PFSK-1 (cell line): ENCODE measurements at regions not wholly inside any gene's neighbourhood (a gene's known extent, or its start where the extent isn't known, plus 50 kb on each side); places are given as distances from the start of the nearest gene placed in this dataset.

Source experiments
- FOXP2 ChIP-seq: optimal IDR thresholded peaks from 2 replicates; pipeline ENCODE3; 2011; ENCODE audit warnings: borderline replicate concordance, control low read depth, inconsistent platforms; ENCODE audit not compliant: insufficient read depth; ENCODE audit errors: extremely low read length, extremely low read depth
- POLR2AphosphoS5 ChIP-seq: IDR thresholded peaks from 2 replicates; pipeline ENCODE4 v1.6.1; 2012; ENCODE audit warnings: low read depth, mild to moderate bottlenecking, control low read depth, low read length, moderate library complexity
- SIN3A ChIP-seq: IDR thresholded peaks from 2 replicates; pipeline ENCODE4 v1.6.1; 2012; ENCODE audit warnings: mild to moderate bottlenecking, low read length, moderate library complexity, borderline replicate concordance; ENCODE audit not compliant: insufficient read depth
- TAF1 ChIP-seq: IDR thresholded peaks from 2 replicates; pipeline ENCODE4 v1.6.1; 2012; ENCODE audit warnings: low read length, control low read depth, borderline replicate concordance; ENCODE audit not compliant: insufficient read depth
- TF ChIP-seq, protein P1 (sequence below), 2 experiments: IDR thresholded peaks; 2 replicates each; pipeline versions ENCODE4 v1.6.1 to v1.8.0; 2011 to 2012; ENCODE audit warnings: low read depth in 2 of 2, low read length in 2 of 2, control low read depth in 1 of 2, inconsistent platforms in 1 of 2, mild to moderate bottlenecking in 1 of 2, moderate library complexity in 1 of 2; ENCODE audit not compliant: insufficient read depth in 1 of 2

DNA sequence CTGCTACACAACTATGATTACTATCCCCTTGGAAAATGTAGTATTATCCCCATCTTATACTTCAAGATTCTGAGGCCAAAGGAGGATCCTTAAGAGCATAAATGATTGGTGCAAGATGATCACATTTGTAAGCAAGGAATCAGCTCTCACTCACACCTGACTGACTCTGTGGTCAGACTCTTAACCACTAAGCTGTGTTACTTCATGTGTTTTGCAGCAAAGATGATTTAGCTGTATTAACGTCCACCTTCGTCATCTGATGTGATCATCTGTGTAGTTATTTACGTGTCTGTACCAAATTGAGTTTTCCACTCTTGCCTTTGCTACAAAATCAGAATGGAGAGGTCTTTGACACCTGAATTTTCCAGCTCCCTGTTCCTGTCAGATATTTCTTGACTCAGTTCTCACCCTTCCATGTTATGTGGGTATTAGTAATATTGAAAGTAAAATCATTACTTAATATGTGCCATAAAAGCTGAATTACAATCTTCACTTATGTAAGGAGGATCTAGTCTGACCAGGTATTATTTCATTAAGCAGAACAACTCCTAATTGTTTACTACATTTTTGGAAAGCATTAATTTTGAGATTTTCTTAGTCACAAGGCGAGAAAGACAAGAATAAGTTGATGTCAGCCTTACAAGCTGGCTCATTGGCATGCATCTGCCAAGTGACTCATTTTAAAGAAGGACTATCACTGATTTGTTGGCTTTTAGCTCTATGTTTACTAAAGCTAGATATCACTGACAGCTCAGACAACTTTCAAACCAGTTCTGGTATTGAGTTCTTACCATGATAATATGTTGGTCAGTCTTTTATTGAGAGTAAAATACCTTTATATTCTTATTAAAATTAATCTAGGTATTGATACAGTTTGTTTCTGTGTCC, 1279.8 kb upstream of the PCDH9 start:
- TF ChIP-seq SIN3A, result no peak
- TF ChIP-seq, protein P1, sequence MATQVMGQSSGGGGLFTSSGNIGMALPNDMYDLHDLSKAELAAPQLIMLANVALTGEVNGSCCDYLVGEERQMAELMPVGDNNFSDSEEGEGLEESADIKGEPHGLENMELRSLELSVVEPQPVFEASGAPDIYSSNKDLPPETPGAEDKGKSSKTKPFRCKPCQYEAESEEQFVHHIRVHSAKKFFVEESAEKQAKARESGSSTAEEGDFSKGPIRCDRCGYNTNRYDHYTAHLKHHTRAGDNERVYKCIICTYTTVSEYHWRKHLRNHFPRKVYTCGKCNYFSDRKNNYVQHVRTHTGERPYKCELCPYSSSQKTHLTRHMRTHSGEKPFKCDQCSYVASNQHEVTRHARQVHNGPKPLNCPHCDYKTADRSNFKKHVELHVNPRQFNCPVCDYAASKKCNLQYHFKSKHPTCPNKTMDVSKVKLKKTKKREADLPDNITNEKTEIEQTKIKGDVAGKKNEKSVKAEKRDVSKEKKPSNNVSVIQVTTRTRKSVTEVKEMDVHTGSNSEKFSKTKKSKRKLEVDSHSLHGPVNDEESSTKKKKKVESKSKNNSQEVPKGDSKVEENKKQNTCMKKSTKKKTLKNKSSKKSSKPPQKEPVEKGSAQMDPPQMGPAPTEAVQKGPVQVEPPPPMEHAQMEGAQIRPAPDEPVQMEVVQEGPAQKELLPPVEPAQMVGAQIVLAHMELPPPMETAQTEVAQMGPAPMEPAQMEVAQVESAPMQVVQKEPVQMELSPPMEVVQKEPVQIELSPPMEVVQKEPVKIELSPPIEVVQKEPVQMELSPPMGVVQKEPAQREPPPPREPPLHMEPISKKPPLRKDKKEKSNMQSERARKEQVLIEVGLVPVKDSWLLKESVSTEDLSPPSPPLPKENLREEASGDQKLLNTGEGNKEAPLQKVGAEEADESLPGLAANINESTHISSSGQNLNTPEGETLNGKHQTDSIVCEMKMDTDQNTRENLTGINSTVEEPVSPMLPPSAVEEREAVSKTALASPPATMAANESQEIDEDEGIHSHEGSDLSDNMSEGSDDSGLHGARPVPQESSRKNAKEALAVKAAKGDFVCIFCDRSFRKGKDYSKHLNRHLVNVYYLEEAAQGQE (IDR thresholded peaks at IDR 0.05; ENCODE audit: insufficient read depth in 1 of 2, low read depth in 2 of 2, low read length in 2 of 2), result no peak
- TF ChIP-seq FOXP2, result no peak
- no peak for TF ChIP-seq TAF1
- no peak for TF ChIP-seq POLR2AphosphoS5

DNA sequence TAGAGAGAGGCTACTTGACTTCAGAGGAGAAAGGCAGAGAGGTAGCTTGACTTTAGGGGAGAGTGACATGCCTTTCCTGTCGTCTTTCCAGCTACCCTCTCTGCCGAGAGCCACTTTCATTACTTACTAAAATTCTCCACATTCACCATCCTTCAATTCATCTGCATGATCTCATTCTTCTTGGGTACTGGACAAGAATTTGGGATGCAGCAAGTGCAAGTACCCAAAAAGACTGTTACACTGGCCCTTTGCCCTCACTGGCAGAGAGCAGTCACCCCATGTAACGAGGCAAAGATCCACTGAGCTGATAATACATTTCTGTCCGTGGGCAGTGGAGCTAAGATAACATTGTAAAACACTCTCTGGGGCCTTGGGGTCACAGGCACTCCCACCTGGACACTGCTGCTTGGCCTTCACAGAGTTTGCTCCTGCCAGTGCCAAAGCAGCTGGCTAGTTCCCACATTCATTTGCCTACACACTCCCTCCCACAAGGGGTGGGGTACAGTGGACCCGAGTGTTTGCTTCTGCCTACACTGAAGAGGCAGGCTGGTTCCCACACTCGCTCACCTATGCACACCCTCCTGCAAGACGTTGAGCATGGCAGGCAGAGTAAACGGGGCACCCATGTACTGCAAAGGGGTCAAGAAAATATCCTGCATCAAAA, 1276.9 kb upstream of the PCDH9 start:
- TF ChIP-seq, protein P1 (IDR thresholded peaks at IDR 0.05; ENCODE audit: insufficient read depth in 1 of 2, low read depth in 2 of 2, low read length in 2 of 2), result no peak
- no peak for TF ChIP-seq FOXP2
- no peak for TF ChIP-seq TAF1
- TF ChIP-seq POLR2AphosphoS5, result no peak
- TF ChIP-seq SIN3A, result no peak

DNA sequence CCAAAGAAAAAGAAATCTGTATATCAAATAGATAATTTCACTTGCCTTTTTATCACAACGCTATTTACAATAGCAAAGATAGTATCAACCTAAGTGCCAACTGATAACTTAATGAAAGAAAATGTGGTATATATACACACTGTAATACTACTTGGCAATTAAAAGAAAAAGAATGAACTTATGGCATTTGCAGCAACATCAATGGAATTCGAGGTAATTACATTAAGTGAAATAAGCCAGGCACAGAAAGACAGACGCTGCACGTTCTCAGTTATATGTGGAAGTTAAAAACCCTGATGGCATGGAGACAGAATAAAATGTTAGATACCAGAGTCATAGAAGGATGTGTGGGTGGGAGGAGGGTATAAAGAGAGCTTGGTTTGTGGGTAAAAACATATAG, 1260.5 kb upstream of the PCDH9 start:
- TF ChIP-seq, protein P1 (IDR thresholded peaks at IDR 0.05; ENCODE audit: insufficient read depth in 1 of 2, low read depth in 2 of 2, low read length in 2 of 2), result no peak
- TF ChIP-seq FOXP2, result no peak
- TF ChIP-seq SIN3A, result no peak
- no peak for TF ChIP-seq TAF1
- TF ChIP-seq POLR2AphosphoS5, result no peak

DNA sequence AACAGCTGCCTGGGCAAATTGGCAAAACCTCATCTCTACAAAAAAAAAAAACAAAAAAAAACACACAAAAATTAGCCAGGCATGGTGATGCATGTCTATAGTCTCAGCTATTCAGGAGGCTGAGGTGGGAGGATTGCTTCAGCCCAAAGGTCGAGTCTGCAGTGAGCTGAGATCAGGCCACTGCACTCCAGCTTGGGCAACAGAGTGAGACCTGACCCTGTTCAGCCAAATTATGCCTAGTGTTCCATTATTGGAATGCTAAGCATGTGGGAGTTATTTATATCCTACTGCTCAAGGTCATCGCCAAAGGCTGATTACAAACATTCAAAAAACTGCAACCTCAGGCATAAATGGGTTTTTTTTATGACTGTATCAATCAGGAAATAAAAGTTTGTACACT, 1251.0 kb upstream of the PCDH9 start:
- TF ChIP-seq TAF1 (no peak), POLR2AphosphoS5 (no peak), SIN3A (no peak), FOXP2 (no peak)
- TF ChIP-seq, protein P1 (IDR thresholded peaks at IDR 0.05; ENCODE audit: insufficient read depth in 1 of 2, low read depth in 2 of 2, low read length in 2 of 2), result no peak
